Ascending aorta (tissue), 2 donors: ENCODE measurements at regions not wholly inside any gene's neighbourhood (a gene's known extent, or its start where the extent isn't known, plus 50 kb on each side); places are given as distances from the start of the nearest gene placed in this dataset.

Experiments
- DNase-seq, 2 donors: peaks; one replicate each; pipeline ENCODE4 v3.0.0-alpha.2; 2019; ENCODE audit warnings: low spot score in 2 of 2
- H3K27ac ChIP-seq, 2 donors: fragments of 200-600 bp; sonication (generic); one replicate each; pipeline ENCODE4 v1.5.1; 2016 to 2017; ENCODE audit warnings: mild to moderate bottlenecking in 1 of 2
- H3K27me3 ChIP-seq: fragments of 200-600 bp; sonication (generic); one replicate; pipeline ENCODE4 v1.5.1; 2017
- H3K36me3 ChIP-seq, 2 donors: fragments of 200-600 bp; sonication (generic); one replicate each; pipeline ENCODE4 v1.5.1; 2016
- H3K4me1 ChIP-seq, 2 donors: fragments of 200-600 bp; sonication (generic); one replicate each; pipeline ENCODE4 v1.5.1; 2016 to 2017; ENCODE audit warnings: mild to moderate bottlenecking in 1 of 2
- H3K4me3 ChIP-seq, 2 donors: fragments of 200-600 bp; sonication (generic); one replicate each; pipeline ENCODE4 v1.5.1; 2016 to 2017; ENCODE audit warnings: mild to moderate bottlenecking in 1 of 2
- H3K9me3 ChIP-seq, 2 donors: fragments of 200-600 bp; sonication (generic); one replicate each; pipeline ENCODE4 v1.5.1; 2016
- CTCF ChIP-seq, 3 experiments: fragments of 200-600 bp in 2 of 3; fragments of 450-650 bp in 1 of 3; sonication (generic) in 2 of 3; IDR thresholded peaks; one replicate each; pipeline ENCODE4 v1.5.1; 2016 to 2019; ENCODE audit warnings: antibody characterized with exemption in 3 of 3, mild to moderate bottlenecking in 1 of 3, moderate library complexity in 1 of 3
- intact Hi-C: fragments of 100-400 bp; cut with DNase I; formaldehyde crosslinking; loops from one replicate; pipeline ENCODE4 v1.15.1; 2023

- H3K4me3 ChIP-seq = no peak overlapping the region
- H3K36me3 ChIP-seq = no peaks in the 10 kb centered on the region
- no peaks in the 10 kb centered on the region for H3K27me3 ChIP-seq
- no peaks in the 10 kb centered on the region for H3K9me3 ChIP-seq
- no peak overlapping the region for H3K27ac ChIP-seq
- no peak for TF ChIP-seq CTCF (IDR thresholded peaks at IDR 0.05)
- no peaks in the 10 kb centered on the region for H3K4me1 ChIP-seq
- intact Hi-C loops = no loop called here
- DNase-seq = no peak
Measured at GRCh38 chr2:196224756-196225155, 53.4 kb upstream of the STK17B start.

GRCh38 chr2:196225213-196225612 lies 53.8 kb upstream of the STK17B start:
- no peak overlapping the region for H3K27ac ChIP-seq
- intact Hi-C loops = no loop called here
- H3K27me3 ChIP-seq = no peaks in the 10 kb centered on the region
- no peaks in the 10 kb centered on the region for H3K4me1 ChIP-seq
- no peaks in the 10 kb centered on the region for H3K9me3 ChIP-seq
- DNase-seq = no peak
- TF ChIP-seq CTCF (IDR thresholded peaks at IDR 0.05) = no peak
- H3K4me3 ChIP-seq = no peak overlapping the region
- H3K36me3 ChIP-seq = no peaks in the 10 kb centered on the region

GRCh38 chr2:196226058-196226706 lies 54.8 kb upstream of the STK17B start:
- no peaks in the 10 kb centered on the region for H3K4me1 ChIP-seq
- intact Hi-C loops = no loop called here
- no peak overlapping the region for H3K27ac ChIP-seq
- no peak overlapping the region for H3K4me3 ChIP-seq
- no peaks in the 10 kb centered on the region for H3K36me3 ChIP-seq
- H3K27me3 ChIP-seq = no peaks in the 10 kb centered on the region
- no peak for TF ChIP-seq CTCF (IDR thresholded peaks at IDR 0.05)
- no peaks in the 10 kb centered on the region for H3K9me3 ChIP-seq
- DNase-seq = no peak

GRCh38 chr2:196226707-196227065 lies 55.3 kb upstream of the STK17B start:
- Histone ChIP-seq H3K27me3 (no peaks in the 10 kb centered on the region), H3K36me3 (no peaks in the 10 kb centered on the region), H3K27ac (no peak overlapping the region), H3K9me3 (no peaks in the 10 kb centered on the region), H3K4me3 (no peak overlapping the region), H3K4me1 (no peaks in the 10 kb centered on the region)
- TF ChIP-seq CTCF (IDR thresholded peaks at IDR 0.05) = no peak
- no peak for DNase-seq
- intact Hi-C loops = no loop called here

- DNase-seq = no peak
- Histone ChIP-seq H3K4me3 (no peak overlapping the region), H3K9me3 (no peaks in the 10 kb centered on the region), H3K27ac (no peak overlapping the region), H3K4me1 (peaks cover 0 to 14% of the 10 kb centered on the region in 2 donors), H3K36me3 (no peaks in the 10 kb centered on the region), H3K27me3 (no peaks in the 10 kb centered on the region)
- TF ChIP-seq CTCF (IDR thresholded peaks at IDR 0.05) = no peak
- intact Hi-C loops = no loop called here
Measured at GRCh38 chr2:196229013-196229412, 57.6 kb upstream of the STK17B start.
